Anterior cingulate cortex (tissue), 58 donors: ENCODE measurements at regions not wholly inside any gene's neighbourhood (a gene's known extent, or its start where the extent isn't known, plus 50 kb on each side); places are given as distances from the start of the nearest gene placed in this dataset.

ENCODE experiments used
- DNase-seq, 58 donors: peaks; one replicate each; lab custom pipeline; 2025; lab: John Stamatoyannopoulos, UW

GRCh38 chr15:98504998-98505397, 143.3 kb upstream of the IGF1R start:
- no peak for DNase-seq

GRCh38 chr15:98505611-98506031, 142.7 kb upstream of the IGF1R start:
- no peak for DNase-seq

GRCh38 chr15:98506172-98506571, 142.2 kb upstream of the IGF1R start:
- no peak for DNase-seq

GRCh38 chr15:98506711-98507110, 141.6 kb upstream of the IGF1R start:
- peak in 3 of 58 donors; percentile 7 to 15 (median 12) for DNase-seq

- DNase-seq: no peak
Observed at GRCh38 chr15:98513428-98513986, 134.8 kb upstream of the IGF1R start.

- DNase-seq: no peak
Observed at GRCh38 chr15:98514034-98514622, 134.2 kb upstream of the IGF1R start.

GRCh38 chr15:98518823-98519561, 129.3 kb upstream of the IGF1R start:
- DNase-seq: peak in 37 of 58 donors; percentile 3 to 62 (median 23)

GRCh38 chr15:98519767-98520550, 128.4 kb upstream of the IGF1R start:
- no peak for DNase-seq

GRCh38 chr15:98522127-98522526, 126.2 kb upstream of the IGF1R start:
- no peak for DNase-seq

- no peak for DNase-seq
Observed at GRCh38 chr15:98523912-98524662, 124.3 kb upstream of the IGF1R start.

- no peak for DNase-seq
Observed at GRCh38 chr15:98524838-98525660, 123.3 kb upstream of the IGF1R start.

GRCh38 chr15:98525661-98526001, 122.7 kb upstream of the IGF1R start:
- DNase-seq: no peak

GRCh38 chr15:98526094-98526493, 122.2 kb upstream of the IGF1R start:
- no peak for DNase-seq

GRCh38 chr15:98528046-98528725, 120.2 kb upstream of the IGF1R start:
- DNase-seq: no peak

- DNase-seq: no peak
Observed at GRCh38 chr15:98529205-98530145, 118.9 kb upstream of the IGF1R start.

- DNase-seq: peak in 1 of 58 donors; percentile 11
Observed at GRCh38 chr15:98530570-98530969, 117.8 kb upstream of the IGF1R start.

GRCh38 chr15:98532063-98532462, 116.3 kb upstream of the IGF1R start:
- no peak for DNase-seq

- no peak for DNase-seq
Observed at GRCh38 chr15:98536976-98537375, 111.4 kb upstream of the IGF1R start.
